LNCaP clone FGC (cell line): ENCODE measurements at regions not wholly inside any gene's neighbourhood (a gene's known extent, or its start where the extent isn't known, plus 50 kb on each side); places are given as distances from the start of the nearest gene placed in this dataset.

Experiments used
- DNase-seq: peaks from one replicate; pipeline ENCODE4 v3.0.0-alpha.2; 2011; ENCODE audit warnings: low read depth
- H3K4me3 ChIP-seq: 2 replicates; pipeline ENCODE4 v1.5.1; 2011; ENCODE audit warnings: mild to moderate bottlenecking, low read depth, low read length, control low read depth
- CTCF ChIP-seq: IDR thresholded peaks from 2 replicates; pipeline ENCODE4 v1.5.1; 2012; ENCODE audit warnings: mild to moderate bottlenecking; ENCODE audit not compliant: control insufficient read depth, insufficient read depth; ENCODE audit errors: extremely low read depth

GRCh38 chr6:15061908-15062515 lies 183.9 kb upstream of the JARID2 start:
- no peak overlapping the region for H3K4me3 ChIP-seq
- DNase-seq, result no peak
- TF ChIP-seq CTCF, result no peak

GRCh38 chr6:15062516-15063252 lies 183.2 kb upstream of the JARID2 start:
- TF ChIP-seq CTCF, result no peak
- H3K4me3 ChIP-seq, result no peak overlapping the region
- no peak for DNase-seq

- H3K4me3 ChIP-seq, result no peak overlapping the region
- no peak for DNase-seq
- TF ChIP-seq CTCF, result no peak
Observed at GRCh38 chr6:15063253-15063853, 182.5 kb upstream of the JARID2 start.

- no peak for TF ChIP-seq CTCF
- H3K4me3 ChIP-seq, result no peak overlapping the region
- DNase-seq, result no peak
Observed at GRCh38 chr6:15065261-15065989, 180.4 kb upstream of the JARID2 start.

- DNase-seq, result no peak
- no peak overlapping the region for H3K4me3 ChIP-seq
- TF ChIP-seq CTCF, result no peak
Observed at GRCh38 chr6:15066089-15066758, 179.6 kb upstream of the JARID2 start.

- peak; percentile 65 for DNase-seq
- TF ChIP-seq CTCF, result no peak
- H3K4me3 ChIP-seq, result no peak overlapping the region
Observed at GRCh38 chr6:15073344-15073789, 172.5 kb upstream of the JARID2 start.
